Activated T-cell treated with anti-CD3 and anti-CD28 coated beads, Interleukin-2, amount 50 U/mL, for 72 hours (primary cell): ENCODE measurements at regions not wholly inside any gene's neighbourhood (a gene's known extent, or its start where the extent isn't known, plus 50 kb on each side); places are given as distances from the start of the nearest gene placed in this dataset.

Experiments
- ATAC-seq, 2 donors: fragments of 150-1000 bp; cut with Tn5 transposase; replicated peaks in 1 of 2; 2 replicates each; pipeline ENCODE4 v1.10.0; 2021; ENCODE audit warnings: moderate library complexity in 2 of 2, mild to moderate bottlenecking in 1 of 2
- DNase-seq, 2 donors: peaks; one replicate each; pipeline ENCODE4 v3.0.0; 2021 to 2022; ENCODE audit warnings: mixed read lengths in 1 of 2
- H3K27ac Mint-ChIP-seq: one replicate; pipeline ENCODE4 v1.8.0; 2022; ENCODE audit warnings: mild to moderate bottlenecking, moderate library complexity, mixed read lengths
- H3K27me3 Mint-ChIP-seq: one replicate; pipeline ENCODE4 v1.8.0; 2022; ENCODE audit warnings: low read depth, mixed read lengths
- H3K36me3 Mint-ChIP-seq, 2 donors: one replicate each; pipeline ENCODE4 v1.8.0; 2022; ENCODE audit warnings: mixed read lengths in 2 of 2, mild to moderate bottlenecking in 1 of 2; ENCODE audit not compliant: insufficient read depth in 2 of 2
- H3K4me1 Mint-ChIP-seq: one replicate; pipeline ENCODE4 v1.8.0; 2022; ENCODE audit warnings: low read depth, mixed read lengths
- H3K4me3 Mint-ChIP-seq, 2 donors: one replicate each; pipeline ENCODE4 v1.8.0; 2022; ENCODE audit warnings: mild to moderate bottlenecking in 2 of 2, mixed read lengths in 2 of 2, moderate library complexity in 2 of 2
- H3K9me3 Mint-ChIP-seq, 2 donors: one replicate each; pipeline ENCODE4 v1.8.0; 2022; ENCODE audit warnings: mixed read lengths in 2 of 2

- Mint-ChIP-seq H3K36me3 (no peaks in the 10 kb centered on the region), H3K4me3 (no peak overlapping the region), H3K27ac (no peak overlapping the region), H3K4me1 (peaks cover 26% of the 10 kb centered on the region), H3K27me3 (peaks cover 86% of the 10 kb centered on the region), H3K9me3 (no peaks in the 10 kb centered on the region)
- DNase-seq (peak; percentile 48 to 49), ATAC-seq (peak; percentile 65 to 70)
Observed at GRCh38 chr15:94582368-94582767, 351.0 kb downstream of the MCTP2 start.

- H3K27me3 Mint-ChIP-seq = peaks cover 91% of the 10 kb centered on the region
- peaks cover 0 to under 1% of the 10 kb centered on the region in 2 donors for H3K9me3 Mint-ChIP-seq
- H3K4me3 Mint-ChIP-seq = peak overlapping the region; percentile 78 to 85
- H3K4me1 Mint-ChIP-seq = peaks cover 26% of the 10 kb centered on the region
- no peaks in the 10 kb centered on the region for H3K36me3 Mint-ChIP-seq
- peak overlapping the region; percentile 67 for H3K27ac Mint-ChIP-seq
- DNase-seq (peak; percentile 75 to 77), ATAC-seq (peak; percentile 89 to 91)
Observed at GRCh38 chr15:94584833-94585244, 353.5 kb downstream of the MCTP2 start.

GRCh38 chr15:94586099-94586498 lies 354.7 kb downstream of the MCTP2 start:
- Mint-ChIP-seq H3K4me3 (peak overlapping the region; percentile 69 to 85), H3K36me3 (no peaks in the 10 kb centered on the region), H3K9me3 (peaks cover 0 to 2% of the 10 kb centered on the region in 2 donors), H3K4me1 (peaks cover 26% of the 10 kb centered on the region), H3K27ac (peak overlapping the region; percentile 38), H3K27me3 (peaks cover 90% of the 10 kb centered on the region)
- DNase-seq = no peak
- ATAC-seq = peak; percentile 19 to 33

GRCh38 chr15:94587113-94587512 lies 355.8 kb downstream of the MCTP2 start:
- no peaks in the 10 kb centered on the region for H3K36me3 Mint-ChIP-seq
- H3K9me3 Mint-ChIP-seq = peaks cover 0 to 2% of the 10 kb centered on the region in 2 donors
- H3K4me3 Mint-ChIP-seq = no peak overlapping the region
- no peak for DNase-seq
- H3K27me3 Mint-ChIP-seq = peaks cover 90% of the 10 kb centered on the region
- H3K27ac Mint-ChIP-seq = no peak overlapping the region
- peaks cover 26% of the 10 kb centered on the region for H3K4me1 Mint-ChIP-seq
- ATAC-seq = no peak

GRCh38 chr15:94588993-94589392 lies 357.6 kb downstream of the MCTP2 start:
- H3K4me1 Mint-ChIP-seq = peaks cover 23% of the 10 kb centered on the region
- peaks cover 83% of the 10 kb centered on the region for H3K27me3 Mint-ChIP-seq
- no peak for ATAC-seq
- no peak for DNase-seq
- no peak overlapping the region for H3K27ac Mint-ChIP-seq
- H3K4me3 Mint-ChIP-seq = no peak overlapping the region
- no peaks in the 10 kb centered on the region for H3K36me3 Mint-ChIP-seq
- peaks cover 0 to 2% of the 10 kb centered on the region in 2 donors for H3K9me3 Mint-ChIP-seq

GRCh38 chr15:94592495-94592894 lies 361.1 kb downstream of the MCTP2 start:
- Mint-ChIP-seq H3K4me3 (no peak overlapping the region), H3K36me3 (no peaks in the 10 kb centered on the region), H3K4me1 (no peaks in the 10 kb centered on the region), H3K27me3 (peaks cover 75% of the 10 kb centered on the region), H3K9me3 (peaks cover 0 to 2% of the 10 kb centered on the region in 2 donors), H3K27ac (no peak overlapping the region)
- peak in 1 of 2 donors; percentile 25 for ATAC-seq
- no peak for DNase-seq

- Mint-ChIP-seq H3K27me3 (peaks cover 75% of the 10 kb centered on the region), H3K4me1 (no peaks in the 10 kb centered on the region)
- no peak for ATAC-seq
Observed at GRCh38 chr15:94596707-94597106, 365.3 kb downstream of the MCTP2 start.

GRCh38 chr15:94600505-94600904 lies 369.1 kb downstream of the MCTP2 start:
- H3K4me3 Mint-ChIP-seq = no peak overlapping the region
- H3K36me3 Mint-ChIP-seq = no peaks in the 10 kb centered on the region
- no peaks in the 10 kb centered on the region for H3K9me3 Mint-ChIP-seq
- ATAC-seq = no peak
- peaks cover 69% of the 10 kb centered on the region for H3K27me3 Mint-ChIP-seq
- no peaks in the 10 kb centered on the region for H3K4me1 Mint-ChIP-seq
- no peak for DNase-seq
- no peak overlapping the region for H3K27ac Mint-ChIP-seq

More at GRCh38 chr15:94596707-94597106, 365.3 kb downstream of the MCTP2 start:
- no peak for DNase-seq
- Mint-ChIP-seq H3K36me3 (no peaks in the 10 kb centered on the region), H3K9me3 (no peaks in the 10 kb centered on the region), H3K27ac (no peak overlapping the region), H3K4me3 (no peak overlapping the region)

GRCh38 chr15:94602754-94603470 lies 371.6 kb downstream of the MCTP2 start:
- no peak overlapping the region for H3K27ac Mint-ChIP-seq
- ATAC-seq = no peak
- no peak for DNase-seq
- H3K4me3 Mint-ChIP-seq = no peak overlapping the region
- no peaks in the 10 kb centered on the region for H3K36me3 Mint-ChIP-seq
- no peaks in the 10 kb centered on the region for H3K9me3 Mint-ChIP-seq
- peaks cover 8% of the 10 kb centered on the region for H3K4me1 Mint-ChIP-seq
- peaks cover 78% of the 10 kb centered on the region for H3K27me3 Mint-ChIP-seq

- DNase-seq (no peak), ATAC-seq (no peak)
- Mint-ChIP-seq H3K27me3 (peaks cover 66% of the 10 kb centered on the region), H3K9me3 (no peaks in the 10 kb centered on the region), H3K27ac (no peak overlapping the region), H3K36me3 (no peaks in the 10 kb centered on the region), H3K4me3 (no peak overlapping the region), H3K4me1 (peaks cover 13% of the 10 kb centered on the region)
Observed at GRCh38 chr15:94606286-94606685, 374.9 kb downstream of the MCTP2 start.

GRCh38 chr15:94607176-94607654 lies 375.9 kb downstream of the MCTP2 start:
- Mint-ChIP-seq H3K27me3 (peaks cover 66% of the 10 kb centered on the region), H3K9me3 (no peaks in the 10 kb centered on the region), H3K36me3 (no peaks in the 10 kb centered on the region), H3K4me3 (peak overlapping the region in 1 of 2 donors; percentile 38), H3K27ac (no peak overlapping the region), H3K4me1 (peaks cover 13% of the 10 kb centered on the region)
- ATAC-seq (no peak), DNase-seq (no peak)

GRCh38 chr15:94610069-94610468 lies 378.7 kb downstream of the MCTP2 start:
- Mint-ChIP-seq H3K36me3 (no peaks in the 10 kb centered on the region), H3K27me3 (peaks cover 74% of the 10 kb centered on the region), H3K9me3 (no peaks in the 10 kb centered on the region), H3K4me3 (no peak overlapping the region), H3K4me1 (peaks cover 13% of the 10 kb centered on the region), H3K27ac (no peak overlapping the region)
- DNase-seq (peak in 1 of 2 donors; percentile 5), ATAC-seq (peak; percentile 61 to 85)

- no peak for ATAC-seq
- Mint-ChIP-seq H3K36me3 (no peaks in the 10 kb centered on the region), H3K4me1 (peaks cover 13% of the 10 kb centered on the region), H3K27me3 (peaks cover 70% of the 10 kb centered on the region), H3K27ac (no peak overlapping the region), H3K4me3 (no peak overlapping the region), H3K9me3 (no peaks in the 10 kb centered on the region)
- no peak for DNase-seq
Observed at GRCh38 chr15:94610485-94610884, 379.1 kb downstream of the MCTP2 start.

GRCh38 chr15:94611656-94612055 lies 380.3 kb downstream of the MCTP2 start:
- Mint-ChIP-seq H3K4me3 (no peak overlapping the region), H3K36me3 (no peaks in the 10 kb centered on the region), H3K27me3 (peaks cover 58% of the 10 kb centered on the region), H3K9me3 (no peaks in the 10 kb centered on the region), H3K27ac (no peak overlapping the region), H3K4me1 (peaks cover 13% of the 10 kb centered on the region)
- no peak for DNase-seq
- ATAC-seq = no peak
